ENCODE measurements at regions not wholly inside any gene's neighbourhood (a gene's known extent, or its start where the extent isn't known, plus 50 kb on each side); places are given as distances from the start of the nearest gene placed in this dataset.

DNA sequence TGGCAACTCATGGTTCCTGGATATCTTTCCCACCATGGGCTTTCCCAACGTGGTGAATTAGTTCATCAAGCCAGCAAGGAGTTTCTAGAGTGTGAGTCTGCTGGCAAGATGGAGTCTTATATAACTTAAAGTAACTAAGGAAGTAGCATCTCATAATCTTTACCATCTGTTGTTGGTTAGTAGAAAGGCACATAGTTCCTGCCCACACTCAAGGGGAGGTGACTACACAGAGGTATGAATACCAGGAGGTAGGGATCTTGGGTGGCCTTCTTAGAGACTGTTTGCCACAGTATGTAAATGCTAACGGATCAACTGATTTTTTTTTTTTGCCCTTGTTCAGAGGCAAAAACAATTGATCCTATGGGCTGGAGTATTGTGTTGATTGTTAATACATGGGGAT is 446.9 kb downstream of the ATP23 start:
- DNase-seq (ENCODE audit: low read depth, low spot score), result no peak
- no peak overlapping the region for H3K27ac ChIP-seq (ENCODE audit: low read depth, low read length)
- ChIA-PET POLR2A (no interaction called here), CTCF (interaction anchor here (0.7 kb wide), 1 partner anchor 27 kb away, joined by 3 read pairs; no protein-coding TSS in a partner anchor)
- no peaks in the 10 kb centered on the region for H3K27me3 ChIP-seq (ENCODE audit: control insufficient read depth, insufficient read depth, low read length)
- H3K4me3 ChIP-seq (ENCODE audit: low read depth, low read length), result no peak overlapping the region
- TF ChIP-seq, protein P1, sequence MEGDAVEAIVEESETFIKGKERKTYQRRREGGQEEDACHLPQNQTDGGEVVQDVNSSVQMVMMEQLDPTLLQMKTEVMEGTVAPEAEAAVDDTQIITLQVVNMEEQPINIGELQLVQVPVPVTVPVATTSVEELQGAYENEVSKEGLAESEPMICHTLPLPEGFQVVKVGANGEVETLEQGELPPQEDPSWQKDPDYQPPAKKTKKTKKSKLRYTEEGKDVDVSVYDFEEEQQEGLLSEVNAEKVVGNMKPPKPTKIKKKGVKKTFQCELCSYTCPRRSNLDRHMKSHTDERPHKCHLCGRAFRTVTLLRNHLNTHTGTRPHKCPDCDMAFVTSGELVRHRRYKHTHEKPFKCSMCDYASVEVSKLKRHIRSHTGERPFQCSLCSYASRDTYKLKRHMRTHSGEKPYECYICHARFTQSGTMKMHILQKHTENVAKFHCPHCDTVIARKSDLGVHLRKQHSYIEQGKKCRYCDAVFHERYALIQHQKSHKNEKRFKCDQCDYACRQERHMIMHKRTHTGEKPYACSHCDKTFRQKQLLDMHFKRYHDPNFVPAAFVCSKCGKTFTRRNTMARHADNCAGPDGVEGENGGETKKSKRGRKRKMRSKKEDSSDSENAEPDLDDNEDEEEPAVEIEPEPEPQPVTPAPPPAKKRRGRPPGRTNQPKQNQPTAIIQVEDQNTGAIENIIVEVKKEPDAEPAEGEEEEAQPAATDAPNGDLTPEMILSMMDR (IDR thresholded peaks at IDR 0.05; ENCODE audit: low read depth, low read length), result no peak
- H3K9me3 ChIP-seq (ENCODE audit: control insufficient read depth, insufficient read depth, low read length), result no peaks in the 10 kb centered on the region

DNA sequence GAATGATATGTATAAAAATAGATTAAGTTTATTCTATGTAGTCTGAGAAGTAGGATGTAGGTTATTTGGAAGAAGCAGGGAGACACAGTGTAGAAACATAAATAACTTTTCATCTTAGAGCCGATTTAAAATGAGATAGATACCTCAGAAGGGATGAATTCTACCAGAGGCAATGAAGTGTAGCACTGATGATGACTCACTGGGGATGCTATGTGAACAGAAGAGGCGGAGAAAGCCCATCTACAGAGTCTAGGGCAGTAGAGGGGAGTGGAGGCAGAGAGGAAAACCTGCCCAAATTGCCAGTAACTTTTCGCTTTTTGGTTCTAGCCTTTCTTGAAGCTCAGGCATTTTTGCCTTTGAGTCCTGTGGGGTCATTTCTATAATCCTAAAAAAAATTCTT is 451.8 kb downstream of the ATP23 start:
- no peak for DNase-seq (ENCODE audit: low read depth, low spot score)
- ChIA-PET CTCF (no interaction called here), POLR2A (no interaction called here)

DNA sequence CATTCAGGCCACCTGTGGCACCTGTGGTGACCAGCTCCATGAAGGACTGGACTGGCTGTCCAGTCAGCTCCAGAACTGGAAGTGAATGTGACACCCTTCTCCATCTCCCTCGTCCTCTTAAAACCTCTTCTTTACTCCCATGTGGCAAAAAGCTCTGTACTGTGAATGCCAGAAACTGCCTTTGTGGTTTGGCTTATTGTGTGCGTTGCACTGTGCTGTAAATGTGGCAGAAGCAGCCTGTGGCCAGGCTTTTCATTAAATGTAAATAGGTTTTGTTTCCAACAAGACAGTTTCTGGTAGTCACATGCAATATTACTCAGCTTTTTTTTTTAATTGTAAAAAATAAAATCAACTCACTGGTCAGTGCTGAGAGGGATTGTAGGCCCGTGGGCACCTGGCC is 453.7 kb downstream of the ATP23 start:
- no peaks in the 10 kb centered on the region for H3K27me3 ChIP-seq (ENCODE audit: control insufficient read depth, insufficient read depth, low read length)
- no peak overlapping the region for H3K4me3 ChIP-seq (ENCODE audit: low read depth, low read length)
- TF ChIP-seq, protein P1 (IDR thresholded peaks at IDR 0.05; ENCODE audit: low read depth, low read length), result no peak
- no peak overlapping the region for H3K27ac ChIP-seq (ENCODE audit: low read depth, low read length)
- no peaks in the 10 kb centered on the region for H3K9me3 ChIP-seq (ENCODE audit: control insufficient read depth, insufficient read depth, low read length)
- ChIA-PET POLR2A (no interaction called here), CTCF (no interaction called here)
- no peak for DNase-seq (ENCODE audit: low read depth, low spot score)

More for the DNA sequence above, 451.8 kb downstream of the ATP23 start:
- TF ChIP-seq, protein P1 (IDR thresholded peaks at IDR 0.05; ENCODE audit: low read depth, low read length), result no peak
- Histone ChIP-seq H3K27ac (ENCODE audit: low read depth, low read length) (no peak overlapping the region), H3K27me3 (ENCODE audit: control insufficient read depth, insufficient read depth, low read length) (no peaks in the 10 kb centered on the region), H3K4me3 (ENCODE audit: low read depth, low read length) (no peak overlapping the region), H3K9me3 (ENCODE audit: control insufficient read depth, insufficient read depth, low read length) (no peaks in the 10 kb centered on the region)

DNA sequence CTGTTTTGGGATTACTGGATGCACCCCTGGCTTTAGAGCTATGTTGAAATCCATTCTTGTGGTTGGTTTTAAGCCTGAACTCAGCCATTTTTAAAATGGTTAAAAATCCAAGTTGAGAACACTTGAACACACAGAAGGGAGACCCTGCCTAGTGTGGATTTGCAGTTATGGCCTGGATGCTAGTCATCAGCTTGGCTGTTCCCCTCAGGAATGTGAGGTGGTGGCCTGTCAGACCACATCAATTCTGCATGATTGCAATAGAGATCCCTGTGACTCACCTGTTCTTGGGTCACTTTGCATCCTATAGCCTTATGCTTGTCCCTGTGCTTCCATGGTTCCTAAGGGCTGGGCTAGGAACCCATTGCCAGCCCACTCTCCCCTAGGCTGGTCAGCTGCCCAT is 454.1 kb downstream of the ATP23 start:
- Histone ChIP-seq H3K9me3 (ENCODE audit: control insufficient read depth, insufficient read depth, low read length) (no peaks in the 10 kb centered on the region), H3K27me3 (ENCODE audit: control insufficient read depth, insufficient read depth, low read length) (no peaks in the 10 kb centered on the region), H3K4me3 (ENCODE audit: low read depth, low read length) (no peak overlapping the region), H3K27ac (ENCODE audit: low read depth, low read length) (no peak overlapping the region)
- ChIA-PET POLR2A (no interaction called here), CTCF (interaction anchor here (0.6 to 1.1 kb wide), 2 partner anchors 15 to 692 kb away, joined by 3 read pairs; no protein-coding TSS in a partner anchor)
- TF ChIP-seq, protein P1 (IDR thresholded peaks at IDR 0.05; ENCODE audit: low read depth, low read length), result no peak
- DNase-seq (ENCODE audit: low read depth, low spot score), result no peak

DNA sequence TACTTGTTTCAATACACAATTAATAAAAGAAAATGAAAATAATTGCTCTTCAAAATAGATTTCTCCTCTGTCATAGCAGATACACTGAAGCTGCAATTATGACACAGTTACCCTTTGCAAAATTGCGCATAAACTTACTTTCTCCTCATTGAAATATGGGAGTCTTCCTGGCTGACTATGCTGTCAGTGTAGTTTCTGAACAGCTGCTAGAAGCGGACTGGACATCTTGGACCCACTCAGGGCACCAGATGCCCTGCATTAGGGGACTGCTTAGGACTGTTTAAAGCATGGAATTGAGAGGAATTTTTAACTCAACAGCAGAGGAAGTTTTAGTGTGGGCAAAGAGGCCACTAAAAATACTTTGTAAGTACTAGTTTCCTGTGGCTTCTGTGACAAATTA is 454.9 kb downstream of the ATP23 start:
- TF ChIP-seq, protein P1 (IDR thresholded peaks at IDR 0.05; ENCODE audit: low read depth, low read length), result no peak
- Histone ChIP-seq H3K9me3 (ENCODE audit: control insufficient read depth, insufficient read depth, low read length) (no peaks in the 10 kb centered on the region), H3K27ac (ENCODE audit: low read depth, low read length) (no peak overlapping the region), H3K27me3 (ENCODE audit: control insufficient read depth, insufficient read depth, low read length) (no peaks in the 10 kb centered on the region), H3K4me3 (ENCODE audit: low read depth, low read length) (no peak overlapping the region)
- no peak for DNase-seq (ENCODE audit: low read depth, low spot score)
- ChIA-PET POLR2A (no interaction called here), CTCF (interaction anchor here (0.6 to 1.1 kb wide), 3 partner anchors 16 to 691 kb away, joined by 3 to 5 read pairs (median 3); no protein-coding TSS in a partner anchor)
